Lower leg skin (tissue), 4 donors: ENCODE measurements at regions not wholly inside any gene's neighbourhood (a gene's known extent, or its start where the extent isn't known, plus 50 kb on each side); places are given as distances from the start of the nearest gene placed in this dataset.

Source experiments
- DNase-seq, 2 donors: peaks; one replicate each; pipeline ENCODE4 v3.0.0-alpha.2; 2019; ENCODE audit warnings: low spot score in 2 of 2
- H3K4me3 ChIP-seq: fragments of 200-600 bp; sonication (generic); 2 replicates; pipeline ENCODE4 v1.5.1; 2017; ENCODE audit warnings: mild to moderate bottlenecking, low read depth; ENCODE audit not compliant: poor library complexity, severe bottlenecking
- POLR2A ChIP-seq, 2 donors: fragments of 450-650 bp; IDR thresholded peaks; one replicate each; pipeline ENCODE4 v1.6.1; 2016 to 2017; ENCODE audit warnings: antibody characterized with exemption in 2 of 2, mild to moderate bottlenecking in 1 of 2, moderate library complexity in 1 of 2
- WGBS, 2 donors: methylation state at CpG; one replicate each; pipeline ENCODE4 v1.1.5; 2018; 5-methylcytosine and 5-hydroxymethylcytosine counted together
- intact Hi-C: fragments of 100-400 bp; cut with DNase I; formaldehyde crosslinking; loops from one replicate; pipeline ENCODE4 v1.15.0; 2023; ENCODE audit warnings: low total_unique reads
- TF ChIP-seq, protein P1 (sequence below), 3 donors: fragments of 450-650 bp; IDR thresholded peaks; one replicate each; pipeline ENCODE4 v1.5.1; 2016; ENCODE audit warnings: antibody characterized with exemption in 3 of 3, mild to moderate bottlenecking in 3 of 3, moderate library complexity in 2 of 3

DNA sequence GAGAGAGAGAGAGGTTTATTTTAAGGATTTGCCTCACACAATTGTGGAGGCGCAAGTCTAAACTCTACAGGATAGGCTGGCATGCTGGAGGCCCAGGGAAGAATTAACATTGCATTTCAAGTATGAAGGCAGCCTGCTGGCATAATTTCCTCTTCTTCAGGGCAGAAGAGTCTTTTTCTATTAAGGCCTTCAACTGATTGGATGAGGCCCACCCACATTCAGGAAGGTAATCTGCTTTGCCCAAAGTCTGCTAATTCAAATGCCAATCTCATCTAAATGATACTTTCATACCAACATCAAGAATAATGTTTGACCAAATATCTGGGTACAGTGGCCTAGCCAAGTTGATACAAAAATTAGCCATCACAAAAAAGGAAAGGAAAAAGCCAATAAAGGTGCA lies 258.1 kb upstream of the MDFIC2 start:
- no peak overlapping the region for H3K4me3 ChIP-seq
- TF ChIP-seq, protein P1, sequence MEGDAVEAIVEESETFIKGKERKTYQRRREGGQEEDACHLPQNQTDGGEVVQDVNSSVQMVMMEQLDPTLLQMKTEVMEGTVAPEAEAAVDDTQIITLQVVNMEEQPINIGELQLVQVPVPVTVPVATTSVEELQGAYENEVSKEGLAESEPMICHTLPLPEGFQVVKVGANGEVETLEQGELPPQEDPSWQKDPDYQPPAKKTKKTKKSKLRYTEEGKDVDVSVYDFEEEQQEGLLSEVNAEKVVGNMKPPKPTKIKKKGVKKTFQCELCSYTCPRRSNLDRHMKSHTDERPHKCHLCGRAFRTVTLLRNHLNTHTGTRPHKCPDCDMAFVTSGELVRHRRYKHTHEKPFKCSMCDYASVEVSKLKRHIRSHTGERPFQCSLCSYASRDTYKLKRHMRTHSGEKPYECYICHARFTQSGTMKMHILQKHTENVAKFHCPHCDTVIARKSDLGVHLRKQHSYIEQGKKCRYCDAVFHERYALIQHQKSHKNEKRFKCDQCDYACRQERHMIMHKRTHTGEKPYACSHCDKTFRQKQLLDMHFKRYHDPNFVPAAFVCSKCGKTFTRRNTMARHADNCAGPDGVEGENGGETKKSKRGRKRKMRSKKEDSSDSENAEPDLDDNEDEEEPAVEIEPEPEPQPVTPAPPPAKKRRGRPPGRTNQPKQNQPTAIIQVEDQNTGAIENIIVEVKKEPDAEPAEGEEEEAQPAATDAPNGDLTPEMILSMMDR (IDR thresholded peaks at IDR 0.05) = no peak
- intact Hi-C loops = no loop called here
- 100% methylated on average over 1 of the region's 1 CpG for WGBS, 2 donors
- no peak for DNase-seq

DNA sequence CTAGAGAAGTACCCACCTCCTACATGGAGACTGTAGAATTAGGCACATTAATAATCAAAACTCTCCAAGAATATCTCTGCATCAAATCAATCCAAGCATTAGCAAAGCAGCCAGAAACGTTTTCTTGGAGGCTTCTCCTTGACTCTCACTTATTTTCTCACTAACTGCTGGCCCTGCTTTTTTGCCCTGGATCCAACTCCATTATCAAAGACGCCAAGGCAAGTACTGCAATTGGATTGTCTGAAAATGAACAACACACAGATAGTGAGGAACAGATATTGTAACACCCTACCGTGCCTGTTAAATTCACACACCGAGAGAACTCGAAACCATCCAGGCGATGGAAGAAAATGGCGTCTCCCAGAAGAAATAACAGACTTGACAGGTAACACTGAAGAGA lies 256.2 kb upstream of the MDFIC2 start:
- DNase-seq = no peak
- WGBS, 2 donors = 62 to 68% methylated on average over 7 of the region's 7 CpGs
- H3K4me3 ChIP-seq = no peak overlapping the region
- TF ChIP-seq, protein P1 (IDR thresholded peaks at IDR 0.05) = no peak
- no peak for TF ChIP-seq POLR2A (IDR thresholded peaks at IDR 0.05)
- intact Hi-C loops = no loop called here

DNA sequence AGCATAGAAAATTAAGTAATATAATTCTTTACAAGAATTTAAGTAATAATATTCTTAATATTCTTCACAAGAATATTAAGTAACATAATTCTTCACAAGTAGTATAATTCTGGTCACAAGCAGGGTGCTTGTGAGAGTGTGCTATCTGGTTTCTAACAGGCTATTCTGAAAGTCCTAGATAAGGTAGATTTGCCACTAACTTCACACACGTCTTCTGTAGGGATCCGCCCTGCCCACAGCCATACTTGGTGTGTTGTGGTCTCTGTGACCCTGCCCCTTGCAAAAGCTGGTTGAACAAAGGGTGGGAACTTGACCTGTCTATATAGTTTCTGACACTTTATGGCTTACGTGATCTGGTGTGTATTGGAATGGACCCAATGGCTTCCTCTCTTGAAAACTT lies 253.4 kb upstream of the MDFIC2 start:
- H3K4me3 ChIP-seq = no peak overlapping the region
- WGBS, 2 donors = 94% methylated on average over 3 of the region's 3 CpGs
- no peak for TF ChIP-seq POLR2A (IDR thresholded peaks at IDR 0.05)
- TF ChIP-seq, protein P1 (IDR thresholded peaks at IDR 0.05) = no peak
- intact Hi-C loops = no loop called here
- DNase-seq = no peak

GRCh38 chr3:70564552-70564951 lies 252.1 kb upstream of the MDFIC2 start:
- DNase-seq = no peak
- 35 to 56% methylated on average over 2 to 3 of the region's 3 CpGs for WGBS, 2 donors
- intact Hi-C loops = no loop called here
- H3K4me3 ChIP-seq = no peak overlapping the region
- TF ChIP-seq, protein P1 (IDR thresholded peaks at IDR 0.05) = no peak
- no peak for TF ChIP-seq POLR2A (IDR thresholded peaks at IDR 0.05)

- intact Hi-C loops = no loop called here
- WGBS, 2 donors = 90 to 91% methylated on average over 3 of the region's 3 CpGs
- no peak overlapping the region for H3K4me3 ChIP-seq
- DNase-seq = no peak
- TF ChIP-seq, protein P1 (IDR thresholded peaks at IDR 0.05) = no peak
Observed at GRCh38 chr3:70561796-70562195, 249.4 kb upstream of the MDFIC2 start.

- intact Hi-C loops = loop anchor here (10.0 kb wide), 1 partner anchor 1026 kb away; the partner anchor contains the start of gene FOXP1
- DNase-seq = no peak
- 66 to 82% methylated on average over 2 of the region's 2 CpGs for WGBS, 2 donors
- H3K4me3 ChIP-seq = no peak overlapping the region
- TF ChIP-seq, protein P1 (IDR thresholded peaks at IDR 0.05) = no peak
- TF ChIP-seq POLR2A (IDR thresholded peaks at IDR 0.05) = no peak
Observed at GRCh38 chr3:70558956-70559355, 246.5 kb upstream of the MDFIC2 start.
